WTC11 (cell line): ENCODE measurements at regions not wholly inside any gene's neighbourhood (a gene's known extent, or its start where the extent isn't known, plus 50 kb on each side); places are given as distances from the start of the nearest gene placed in this dataset.
"Not testable (repeated sequence)": the region's sequence is repeated elsewhere in the genome, so short reads cannot be mapped to it uniquely, and the experiment has no call there.

Experiments
- ATAC-seq: fragments of 200-7000 bp; cut with Tn5 transposase; 2 replicates; pipeline ENCODE4 v1.10.0; 2021; ENCODE audit warnings: mild to moderate bottlenecking, moderate library complexity
- CTCF ChIA-PET: fragments of 300-600 bp; sonication (Branson Sonifier 250); formaldehyde crosslinking; loops from one replicate; lab custom pipeline; 2021; ENCODE audit warnings: antibody characterized with exemption; lab: Charles Lee
- POLR2A ChIA-PET: fragments of 350-600 bp; sonication (Branson Sonifier 250); formaldehyde crosslinking; loops from one replicate; lab custom pipeline; 2021; ENCODE audit warnings: antibody characterized with exemption; lab: Charles Lee
- DNase-seq: peaks from one replicate; pipeline ENCODE4 v3.0.0; 2021; ENCODE audit warnings: low spot score
- H3K27ac Mint-ChIP-seq: 2 replicates; pipeline ENCODE4 v1.8.0; 2021; ENCODE audit warnings: mixed read lengths
- H3K27me3 Mint-ChIP-seq: 2 replicates; pipeline ENCODE4 v1.8.0; 2021; ENCODE audit warnings: low read depth, mild to moderate bottlenecking, moderate library complexity, mixed read lengths
- H3K36me3 Mint-ChIP-seq: 2 replicates; pipeline ENCODE4 v1.8.0; 2021; ENCODE audit warnings: mixed read lengths
- H3K4me1 Mint-ChIP-seq: 2 replicates; pipeline ENCODE4 v1.8.0; 2022; ENCODE audit warnings: mixed read lengths
- H3K4me3 Mint-ChIP-seq: 2 replicates; pipeline ENCODE4 v1.8.0; 2021; ENCODE audit warnings: mild to moderate bottlenecking, moderate library complexity, mixed read lengths
- H3K9me3 Mint-ChIP-seq: 2 replicates; pipeline ENCODE4 v1.8.0; 2021; ENCODE audit warnings: mixed read lengths
- AFF4 ChIP-seq: sonication (generic); formaldehyde crosslinking; IDR thresholded peaks from 2 replicates; pipeline ENCODE4 v1.8.1; 2023; ENCODE audit warnings: mild to moderate bottlenecking, missing genetic modification reagents, borderline replicate concordance
- ARID4B ChIP-seq: sonication (generic); formaldehyde crosslinking; IDR thresholded peaks from 2 replicates; pipeline ENCODE4 v1.8.0; 2023; ENCODE audit warnings: missing genetic modification reagents, mild to moderate bottlenecking, borderline replicate concordance
- ELF4 ChIP-seq: sonication (generic); formaldehyde crosslinking; IDR thresholded peaks from 2 replicates; pipeline ENCODE4 v1.8.1; 2022; ENCODE audit warnings: low read depth, mild to moderate bottlenecking, moderate library complexity, missing genetic modification reagents
- FOXK1 ChIP-seq: sonication (generic); formaldehyde crosslinking; IDR thresholded peaks from 2 replicates; pipeline ENCODE4 v1.8.0; 2022; ENCODE audit warnings: mild to moderate bottlenecking, moderate library complexity, missing genetic modification reagents
- JUN ChIP-seq: sonication (generic); formaldehyde crosslinking; IDR thresholded peaks from 2 replicates; pipeline ENCODE4 v1.8.0; 2023; ENCODE audit warnings: mild to moderate bottlenecking, missing genetic modification reagents
- KAT7 ChIP-seq: sonication (generic); formaldehyde crosslinking; IDR thresholded peaks from 2 replicates; pipeline ENCODE4 v1.8.1; 2023; ENCODE audit warnings: missing genetic modification reagents, mild to moderate bottlenecking, borderline replicate concordance
- NFATC4 ChIP-seq: fragments of 250-450 bp; sonication (Bioruptor Pico); IDR thresholded peaks from 2 replicates; pipeline ENCODE4 v1.9.0; 2021; ENCODE audit warnings: mild to moderate bottlenecking
- NR3C1 ChIP-seq: sonication (generic); formaldehyde crosslinking; conservative IDR thresholded peaks from 2 replicates; pipeline ENCODE4 v1.8.1; 2023; ENCODE audit warnings: low read depth, mild to moderate bottlenecking, missing genetic modification reagents
- PREB ChIP-seq: sonication (generic); formaldehyde crosslinking; IDR thresholded peaks from 2 replicates; pipeline ENCODE4 v1.8.1; 2022; ENCODE audit warnings: mild to moderate bottlenecking, missing genetic modification reagents, moderate library complexity, borderline replicate concordance
- SMAD4 ChIP-seq: sonication (generic); formaldehyde crosslinking; IDR thresholded peaks from 2 replicates; pipeline ENCODE4 v1.8.0; 2022; ENCODE audit warnings: mild to moderate bottlenecking, missing genetic modification reagents
- TP53 ChIP-seq: sonication (generic); formaldehyde crosslinking; IDR thresholded peaks from 2 replicates; pipeline ENCODE4 v1.8.1; 2023; ENCODE audit warnings: mild to moderate bottlenecking, missing genetic modification reagents
- ZBTB43 ChIP-seq: sonication (generic); formaldehyde crosslinking; IDR thresholded peaks from 2 replicates; pipeline ENCODE4 v1.8.1; 2023; ENCODE audit warnings: mild to moderate bottlenecking, missing genetic modification reagents
- ZNF416 ChIP-seq: fragments of 250-450 bp; sonication (Bioruptor Pico); IDR thresholded peaks from 2 replicates; pipeline ENCODE4 v1.9.0; 2021; ENCODE audit warnings: mild to moderate bottlenecking, inconsistent platforms

- H3K4me1 Mint-ChIP-seq, DNase-seq, H3K27me3 Mint-ChIP-seq, ATAC-seq, CTCF ChIA-PET, H3K36me3 Mint-ChIP-seq, H3K27ac Mint-ChIP-seq, H3K4me3 Mint-ChIP-seq, POLR2A ChIA-PET: not testable (repeated sequence)
- peaks cover 32% of the 10 kb centered on the region for H3K9me3 Mint-ChIP-seq
These were observed 629.4 kb downstream of the RFPL4B start for GRCh38 chr6:112976579-112976978.

- H3K27me3 Mint-ChIP-seq, result no peaks in the 10 kb centered on the region
- no peak overlapping the region for H3K4me3 Mint-ChIP-seq
- peaks cover 17% of the 10 kb centered on the region for H3K9me3 Mint-ChIP-seq
- H3K36me3 Mint-ChIP-seq, result peaks cover 6% of the 10 kb centered on the region; the same call in 1 of the 2 replicates
- ATAC-seq, result no peak
- CTCF ChIA-PET, result no interaction called here
- H3K27ac Mint-ChIP-seq, result no peak overlapping the region
- no peak for TF ChIP-seq ZNF416 (CRISPR knock-in tag)
- no peak for TF ChIP-seq TP53 (CRISPR knock-in tag)
- no peak for TF ChIP-seq ZBTB43 (CRISPR knock-in tag)
- no peak for TF ChIP-seq ARID4B (CRISPR knock-in tag)
- TF ChIP-seq FOXK1, result no peak
- no peak for TF ChIP-seq AFF4 (CRISPR knock-in tag)
- no peak for TF ChIP-seq JUN (CRISPR knock-in tag)
- TF ChIP-seq NFATC4 (CRISPR knock-in tag), result no peak
- TF ChIP-seq PREB (CRISPR knock-in tag), result no peak
- no peak for TF ChIP-seq ELF4 (CRISPR knock-in tag)
- TF ChIP-seq SMAD4 (CRISPR knock-in tag), result no peak
- TF ChIP-seq NR3C1, result no peak
- no peak for TF ChIP-seq KAT7 (CRISPR knock-in tag)
- POLR2A ChIA-PET, result no interaction called here
- H3K4me1 Mint-ChIP-seq, result peaks cover 11% of the 10 kb centered on the region
- no peak for DNase-seq
These were observed 632.7 kb downstream of the RFPL4B start for GRCh38 chr6:112979830-112980229.
